GM12892 (cell line): ENCODE measurements at regions not wholly inside any gene's neighbourhood (a gene's known extent, or its start where the extent isn't known, plus 50 kb on each side); places are given as distances from the start of the nearest gene placed in this dataset.

ENCODE experiments used
- DNase-seq: peaks from one replicate; pipeline ENCODE4 v3.0.0; 2011; ENCODE audit not compliant: insufficient read length
- FAIRE-seq: peaks from 2 replicates; lab custom pipeline; 2011; peaks lifted over from hg19 to GRCh38; lab: Jason Lieb, UNC
- POLR2A ChIP-seq: IDR thresholded peaks from 2 replicates; pipeline ENCODE4 v1.6.1; 2011; ENCODE audit warnings: low read depth, low read length, control low read depth
- POLR2AphosphoS5 ChIP-seq: IDR thresholded peaks from 2 replicates; pipeline ENCODE4 v1.6.1; 2011; ENCODE audit warnings: low read depth, low read length, control low read depth
- TAF1 ChIP-seq: IDR thresholded peaks from 2 replicates; pipeline ENCODE4 v1.6.1; 2011; ENCODE audit warnings: low read depth, mild to moderate bottlenecking, control low read depth, low read length, borderline replicate concordance

- DNase-seq = no peak
- FAIRE-seq = no peak
- TF ChIP-seq TAF1 (no peak), POLR2AphosphoS5 (no peak), POLR2A (no peak)
These were observed 253.8 kb upstream of the DMD start for GRCh38 chrX:33465137-33465536.

- no peak for DNase-seq
- TF ChIP-seq POLR2AphosphoS5 (no peak), TAF1 (no peak), POLR2A (no peak)
- FAIRE-seq = no peak
These were observed 245.8 kb upstream of the DMD start for GRCh38 chrX:33457102-33457501.

- FAIRE-seq = no peak
- no peak for DNase-seq
- TF ChIP-seq TAF1 (no peak), POLR2AphosphoS5 (no peak), POLR2A (no peak)
These were observed 235.9 kb upstream of the DMD start for GRCh38 chrX:33447285-33447684.

GRCh38 chrX:33434256-33435092 is 223.1 kb upstream of the DMD start:
- FAIRE-seq = peak; percentile 66
- no peak for TF ChIP-seq POLR2A
- no peak for TF ChIP-seq POLR2AphosphoS5
- peak; percentile 3 for DNase-seq

GRCh38 chrX:33416273-33416805 is 205.0 kb upstream of the DMD start:
- no peak for DNase-seq
- no peak for FAIRE-seq
- TF ChIP-seq POLR2A (no peak), POLR2AphosphoS5 (no peak), TAF1 (no peak)

- TF ChIP-seq POLR2A (no peak), POLR2AphosphoS5 (no peak), TAF1 (no peak)
- FAIRE-seq = no peak
- no peak for DNase-seq
These were observed 204.1 kb upstream of the DMD start for GRCh38 chrX:33415459-33415858.

GRCh38 chrX:33385546-33385945 is 174.2 kb upstream of the DMD start:
- DNase-seq = no peak
- no peak for FAIRE-seq
- TF ChIP-seq TAF1 (no peak), POLR2A (no peak), POLR2AphosphoS5 (no peak)

- FAIRE-seq (no peak), DNase-seq (no peak)
These were observed 168.5 kb upstream of the DMD start for GRCh38 chrX:33379839-33380238.

GRCh38 chrX:33357606-33358005 is 146.3 kb upstream of the DMD start:
- TF ChIP-seq POLR2AphosphoS5 (no peak), POLR2A (no peak), TAF1 (no peak)
- DNase-seq = no peak
- FAIRE-seq = no peak

More at GRCh38 chrX:33379839-33380238, 168.5 kb upstream of the DMD start:
- TF ChIP-seq TAF1 = no peak
- no peak for TF ChIP-seq POLR2A
- TF ChIP-seq POLR2AphosphoS5 = no peak

- no peak for DNase-seq
- no peak for TF ChIP-seq TAF1
- no peak for TF ChIP-seq POLR2A
- no peak for TF ChIP-seq POLR2AphosphoS5
- FAIRE-seq = no peak
These were observed 127.9 kb upstream of the DMD start for GRCh38 chrX:33339219-33339618.

GRCh38 chrX:33336783-33337182 is 125.4 kb upstream of the DMD start:
- no peak for FAIRE-seq
- TF ChIP-seq POLR2AphosphoS5 = no peak
- TF ChIP-seq TAF1 = no peak
- no peak for TF ChIP-seq POLR2A
- DNase-seq = no peak

- TF ChIP-seq POLR2A = no peak
- no peak for TF ChIP-seq TAF1
- no peak for TF ChIP-seq POLR2AphosphoS5
- FAIRE-seq = no peak
- DNase-seq = no peak
These were observed 121.9 kb upstream of the DMD start for GRCh38 chrX:33333271-33333670.
